ENCODE measurements at regions not wholly inside any gene's neighbourhood (a gene's known extent, or its start where the extent isn't known, plus 50 kb on each side); places are given as distances from the start of the nearest gene placed in this dataset.

- no peak for TF ChIP-seq CTCF (IDR thresholded peaks at IDR 0.05; ENCODE audit: low read depth, low read length)
- TF ChIP-seq EZH2phosphoT487 (IDR thresholded peaks at IDR 0.05; ENCODE audit: low read depth), result no peak
Measured at GRCh38 chr3:36650271-36650671, 114.1 kb downstream of the DCLK3 start.
